HG03439 (cell line): ENCODE measurements at regions not wholly inside any gene's neighbourhood (a gene's known extent, or its start where the extent isn't known, plus 50 kb on each side); places are given as distances from the start of the nearest gene placed in this dataset.

ENCODE experiments used
- ATAC-seq: cut with Tn5 transposase; IDR thresholded peaks from one replicate; pipeline ENCODE4 v1.9.1; 2021; ENCODE audit warnings: mild to moderate bottlenecking, moderate library complexity; ENCODE audit not compliant: unreplicated experiment

GRCh38 chr20:40186826-40187225, 502.2 kb downstream of the MAFB start:
- no peak for ATAC-seq

GRCh38 chr20:40181676-40182075, 507.4 kb downstream of the MAFB start:
- no peak for ATAC-seq

- ATAC-seq, result no peak
Measured at GRCh38 chr20:40176098-40176841, 512.8 kb downstream of the MAFB start.

DNA sequence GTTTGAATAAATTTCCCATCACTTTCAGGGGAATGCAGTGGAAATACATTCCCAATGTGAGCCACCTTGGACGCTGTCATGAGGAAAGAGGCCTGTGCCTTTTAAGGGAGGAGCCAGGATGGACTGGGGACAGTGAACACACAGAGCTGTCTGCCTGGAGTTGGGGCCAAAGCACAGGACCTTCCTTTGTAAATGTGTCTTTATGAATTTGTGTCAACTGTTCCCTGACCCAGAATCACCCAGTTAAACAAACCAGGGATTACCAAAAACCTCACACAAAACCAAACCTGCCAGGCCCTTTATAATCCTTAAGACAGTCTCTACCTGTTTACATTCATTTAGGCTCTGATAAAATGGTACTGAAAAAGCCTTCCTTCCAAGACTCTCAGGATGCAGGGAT, 513.7 kb downstream of the MAFB start:
- ATAC-seq, result no peak

DNA sequence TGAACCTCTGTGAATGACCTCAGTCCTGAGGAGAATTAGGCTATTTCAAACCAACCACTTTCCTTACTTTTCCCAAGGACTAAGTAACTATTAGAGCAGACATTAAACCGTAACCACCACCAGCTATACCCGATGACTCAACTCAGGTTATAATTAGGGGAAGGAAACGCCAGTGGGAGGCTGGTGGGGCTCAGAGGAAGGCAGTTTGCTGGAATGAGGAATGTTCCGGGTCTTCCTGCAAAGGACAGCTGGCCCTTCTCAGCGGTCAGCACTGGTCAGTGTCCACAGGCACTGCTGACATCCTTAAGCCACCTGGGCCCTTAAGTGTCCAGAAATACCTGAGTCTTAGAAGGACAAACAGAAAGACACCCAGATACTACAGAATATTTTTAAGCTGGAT, 515.2 kb downstream of the MAFB start:
- no peak for ATAC-seq

DNA sequence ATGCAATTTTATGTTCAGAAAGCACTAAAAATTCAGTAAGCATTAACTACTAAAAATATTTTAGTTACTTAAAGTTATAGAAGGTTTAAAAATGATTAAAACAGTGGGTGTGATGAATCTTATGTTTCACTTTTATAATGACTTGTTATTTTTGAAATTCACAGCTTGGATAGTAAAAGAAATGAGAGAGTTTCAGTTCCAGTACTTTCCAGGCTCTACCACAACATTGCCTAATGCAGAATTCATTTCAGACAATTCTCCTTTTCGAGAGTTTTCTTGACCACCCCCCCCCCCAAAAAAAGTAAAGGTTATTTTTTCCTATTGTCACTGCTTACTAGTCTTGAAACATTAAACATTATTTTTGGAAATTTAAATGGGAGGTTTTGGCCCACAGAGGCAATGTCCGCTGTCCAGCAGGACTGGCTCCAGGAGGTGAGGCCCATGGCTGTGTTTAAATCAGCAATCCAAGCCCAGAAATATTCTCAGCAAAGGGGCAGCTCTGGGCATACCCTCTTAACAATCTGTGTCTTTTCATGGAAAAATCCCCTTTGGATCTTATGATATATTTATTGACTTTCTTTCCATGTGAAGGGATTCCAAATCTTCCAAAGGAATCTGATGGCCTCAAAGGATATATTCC, 519.9 kb downstream of the MAFB start:
- ATAC-seq, result no peak

GRCh38 chr20:40161391-40161790, 527.6 kb downstream of the MAFB start:
- ATAC-seq, result no peak

DNA sequence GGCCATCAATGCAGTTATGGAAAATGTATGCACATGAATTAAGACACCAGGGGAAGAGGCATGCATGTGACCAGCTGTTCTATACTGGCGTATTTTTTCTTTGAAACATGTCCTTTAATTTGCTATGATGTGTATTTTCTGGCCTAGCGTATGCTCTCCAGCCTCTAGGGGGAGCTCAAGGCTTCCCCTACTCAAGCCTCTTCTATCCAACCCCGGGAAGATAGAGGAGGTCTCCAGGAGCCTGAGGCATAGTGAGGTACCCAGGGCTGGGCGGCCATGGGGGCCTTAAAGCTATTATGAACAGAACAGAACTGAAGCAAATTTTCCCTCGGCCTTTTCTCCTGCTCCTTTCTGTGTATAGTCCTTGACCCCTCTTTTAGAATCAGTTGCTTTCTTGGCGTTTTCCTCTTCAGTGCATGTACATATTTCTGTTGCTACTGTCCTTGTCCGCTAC, 528.9 kb downstream of the MAFB start:
- no peak for ATAC-seq

GRCh38 chr20:40159276-40159675, 529.8 kb downstream of the MAFB start:
- ATAC-seq, result no peak

DNA sequence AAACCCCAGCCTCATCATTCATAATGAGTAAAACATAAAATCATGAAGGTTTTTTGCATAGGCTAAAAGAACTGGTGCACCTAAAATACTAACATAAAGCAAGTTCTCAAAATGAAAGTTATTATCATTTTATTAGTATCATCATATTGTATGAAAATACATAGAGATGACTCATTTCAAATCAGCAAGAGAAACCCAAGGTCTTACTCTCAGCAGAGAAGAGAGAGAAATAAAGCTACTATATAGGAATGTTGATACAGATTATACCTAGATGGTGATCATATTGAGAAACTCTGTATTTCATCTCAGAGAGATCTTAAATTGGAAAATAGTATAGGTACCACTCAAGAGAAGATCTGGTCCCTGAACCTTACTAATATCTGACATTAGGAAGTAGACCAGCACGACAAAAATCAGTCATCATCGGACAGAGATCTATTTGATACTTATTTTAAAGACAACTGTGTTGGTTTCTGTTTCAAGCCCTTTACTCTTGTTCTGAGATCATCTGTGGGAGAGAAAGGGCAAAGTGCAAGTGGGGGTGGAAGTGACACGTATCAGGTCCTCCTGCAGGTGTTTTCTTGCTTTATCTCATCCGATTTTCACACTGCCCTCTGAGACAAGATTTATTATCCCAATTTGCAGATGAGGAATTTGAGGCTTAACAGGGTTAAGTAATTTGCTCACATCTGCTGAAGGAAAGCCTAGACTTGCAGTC, 532.3 kb downstream of the MAFB start:
- peak; percentile 91 for ATAC-seq

GRCh38 chr20:40154514-40154913, 534.5 kb downstream of the MAFB start:
- no peak for ATAC-seq

GRCh38 chr20:40148886-40149285, 540.1 kb downstream of the MAFB start:
- ATAC-seq, result no peak

- ATAC-seq, result no peak
Measured at GRCh38 chr20:40146071-40146470, 543.0 kb downstream of the MAFB start.

GRCh38 chr20:40144581-40144980, 544.5 kb downstream of the MAFB start:
- ATAC-seq, result no peak

GRCh38 chr20:40134176-40134575, 554.9 kb downstream of the MAFB start:
- ATAC-seq, result no peak

DNA sequence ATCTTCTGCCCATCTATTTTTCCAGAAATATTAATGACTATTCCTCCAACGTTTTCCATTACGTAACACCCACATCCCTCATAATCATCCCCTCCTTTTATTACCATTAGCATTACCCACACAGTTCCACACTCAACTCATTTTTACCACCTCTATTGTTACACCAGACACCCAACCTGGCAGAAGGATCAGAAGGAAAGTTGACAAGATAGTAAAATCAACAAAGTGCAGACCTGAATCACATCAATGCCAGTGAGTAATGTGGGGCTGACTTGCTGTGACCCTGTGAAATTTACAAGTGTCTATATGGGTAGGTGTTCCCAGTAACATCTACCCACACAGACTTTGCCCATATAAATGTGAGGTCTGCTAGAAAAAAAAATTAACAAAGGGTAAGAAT, 568.2 kb downstream of the MAFB start:
- no peak for ATAC-seq

DNA sequence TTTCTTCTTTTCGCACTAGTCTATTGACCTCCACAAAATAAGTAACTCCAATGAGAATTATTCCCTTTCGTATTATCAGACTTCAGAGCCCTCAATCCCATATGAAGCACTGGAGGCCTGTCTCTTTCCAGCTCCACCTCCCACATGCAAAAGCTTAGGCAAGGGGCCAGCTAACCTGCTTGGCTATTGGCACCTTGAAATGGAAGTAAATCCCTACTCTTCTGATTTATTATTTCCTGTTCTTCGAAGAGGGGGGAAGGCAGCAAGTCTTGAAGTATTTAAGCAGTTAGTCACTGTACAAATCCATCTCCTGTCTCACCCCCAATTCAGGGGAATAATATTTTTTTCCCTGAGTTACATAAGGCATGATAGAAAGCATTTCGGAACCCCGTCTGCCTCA, 577.8 kb downstream of the MAFB start:
- no peak for ATAC-seq

GRCh38 chr20:40110311-40110831, 578.7 kb downstream of the MAFB start:
- ATAC-seq, result no peak

- ATAC-seq, result no peak
Measured at GRCh38 chr20:40109136-40109535, 579.9 kb downstream of the MAFB start.

GRCh38 chr20:40108321-40108720, 580.7 kb downstream of the MAFB start:
- no peak for ATAC-seq

GRCh38 chr20:40104959-40105358, 584.1 kb downstream of the MAFB start:
- ATAC-seq, result no peak

- no peak for ATAC-seq
Measured at GRCh38 chr20:40103420-40103819, 585.6 kb downstream of the MAFB start.
